Adrenal gland (tissue), 5 donors: ENCODE measurements at regions not wholly inside any gene's neighbourhood (a gene's known extent, or its start where the extent isn't known, plus 50 kb on each side); places are given as distances from the start of the nearest gene placed in this dataset.

ENCODE experiments used
- CTCF ChIP-seq, 6 experiments: fragments of 450-650 bp in 4 of 6; fragments of 200-600 bp in 2 of 6; sonication (generic) in 1 of 6; IDR thresholded peaks; 1 replicate in 5 of 6; 2 replicates in 1 of 6; pipeline versions ENCODE4 v1.5.1 to v1.8.0; 2016 to 2021; ENCODE audit warnings: antibody characterized with exemption in 6 of 6, mild to moderate bottlenecking in 2 of 6, moderate library complexity in 1 of 6
- POLR2A ChIP-seq, 2 donors: fragments of 450-650 bp; IDR thresholded peaks; one replicate each; pipeline ENCODE4 v1.6.1; 2017; ENCODE audit warnings: antibody characterized with exemption in 2 of 2, mild to moderate bottlenecking in 2 of 2, moderate library complexity in 1 of 2
- donor health status: DM: no; HTN: no; CAD: no.

DNA sequence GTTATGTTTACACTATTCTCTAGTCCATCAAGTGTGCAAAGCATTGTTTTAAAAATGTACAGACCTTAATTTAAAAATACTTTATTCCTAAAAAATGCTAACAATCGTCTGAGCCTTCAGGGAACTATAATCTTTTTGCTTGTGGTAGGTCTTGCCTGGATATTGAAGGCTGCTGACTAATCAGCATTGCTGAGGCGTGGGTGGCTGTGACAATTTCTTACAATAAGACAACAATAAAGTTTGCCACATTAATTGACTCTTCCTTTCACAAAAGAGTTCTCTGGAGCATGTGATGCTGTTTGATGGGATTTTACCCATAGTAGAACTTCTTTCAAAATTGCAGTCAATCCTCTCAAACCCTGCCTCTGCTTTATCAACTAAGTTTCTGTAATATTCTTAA, 384.0 kb upstream of the TGFBR2 start:
- no peak for TF ChIP-seq POLR2A (IDR thresholded peaks at IDR 0.05)
- no peak for TF ChIP-seq CTCF (IDR thresholded peaks at IDR 0.05)
